SU-DHL-6 (cell line): ENCODE measurements at regions not wholly inside any gene's neighbourhood (a gene's known extent, or its start where the extent isn't known, plus 50 kb on each side); places are given as distances from the start of the nearest gene placed in this dataset.
"Not testable (repeated sequence)": the region's sequence is repeated elsewhere in the genome, so short reads cannot be mapped to it uniquely, and the experiment has no call there.

Experiments used
- H2AFZ ChIP-seq: fragments of 200-600 bp; sonication (generic); 2 replicates; pipeline ENCODE4 v1.6.1; 2014; ENCODE audit warnings: low read depth, mild to moderate bottlenecking, moderate library complexity, mixed read lengths, antibody characterized with exemption, low read length; ENCODE audit not compliant: severe bottlenecking
- H3F3A ChIP-seq: fragments of 200-600 bp; shearing (Covaris generic); 2 replicates; pipeline ENCODE4 v1.6.0; 2016; ENCODE audit warnings: antibody characterized with exemption, mild to moderate bottlenecking; ENCODE audit not compliant: insufficient read depth
- H3K27ac ChIP-seq: fragments of 200-600 bp; sonication (generic); 2 replicates; pipeline ENCODE4 v1.5.1; 2016; ENCODE audit warnings: low read depth, mild to moderate bottlenecking, low read length, moderate library complexity, mixed read lengths
- H3K27me3 ChIP-seq: fragments of 200-600 bp; sonication (generic), shearing (Covaris generic); 2 replicates; pipeline ENCODE4 v1.6.0; 2014; ENCODE audit warnings: mild to moderate bottlenecking, low read length
- H3K36me3 ChIP-seq: fragments of 200-600 bp; sonication (generic); 2 replicates; pipeline ENCODE4 v1.6.1; 2014; ENCODE audit warnings: mild to moderate bottlenecking, low read length, mixed read lengths
- H3K4me2 ChIP-seq: fragments of 300-600, 200-600 bp; shearing (Covaris generic), sonication (generic); 2 replicates; pipeline ENCODE4 v1.6.0; 2014; ENCODE audit warnings: low read length, low read depth, mild to moderate bottlenecking; ENCODE audit not compliant: poor library complexity, severe bottlenecking
- H3K4me3 ChIP-seq: fragments of 200-600 bp; sonication (generic); 2 replicates; pipeline ENCODE4 v1.5.1; 2014; ENCODE audit warnings: antibody characterized with exemption, low read length, mild to moderate bottlenecking, mixed read lengths; ENCODE audit not compliant: insufficient read depth, poor library complexity, severe bottlenecking
- H3K79me2 ChIP-seq: fragments of 200-600 bp; sonication (generic); 2 replicates; pipeline ENCODE4 v1.6.1; 2014; ENCODE audit warnings: mild to moderate bottlenecking, low read length, moderate library complexity; ENCODE audit not compliant: insufficient read depth
- H3K9ac ChIP-seq: fragments of 200-600 bp; sonication (generic); 2 replicates; pipeline ENCODE4 v1.7.0; 2014; ENCODE audit warnings: mild to moderate bottlenecking, low read length
- H3K9me2 ChIP-seq: fragments of 200-600 bp; sonication (generic); replicated peaks from 2 replicates; pipeline ENCODE4 v1.6.1; 2014; ENCODE audit warnings: low read length; ENCODE audit not compliant: insufficient read depth
- H3K9me3 ChIP-seq: fragments of 200-600 bp; sonication (generic); 2 replicates; pipeline ENCODE4 v1.6.1; 2014; ENCODE audit warnings: low read length, mixed read lengths; ENCODE audit not compliant: insufficient read depth
- H4K20me1 ChIP-seq: fragments of 200-600 bp; sonication (generic); 2 replicates; pipeline ENCODE4 v1.6.1; 2014; ENCODE audit warnings: low read depth, mild to moderate bottlenecking, antibody characterized with exemption, low read length, moderate library complexity, mixed read lengths
- EZH2phosphoT487 ChIP-seq: fragments of 200-600 bp; sonication (generic), shearing (Covaris generic); conservative IDR thresholded peaks from 2 replicates; pipeline ENCODE4 v1.6.1; 2018; ENCODE audit warnings: mild to moderate bottlenecking, antibody characterized with exemption, low read length, moderate library complexity, mixed read lengths
- TF ChIP-seq, protein P1 (sequence below): fragments of 200-600 bp; sonication (generic); IDR thresholded peaks from one replicate; pipeline ENCODE4 v1.5.1; 2017; ENCODE audit warnings: antibody characterized with exemption, mild to moderate bottlenecking, low read length, moderate library complexity; ENCODE audit not compliant: insufficient read depth, poor library complexity, severe bottlenecking

DNA sequence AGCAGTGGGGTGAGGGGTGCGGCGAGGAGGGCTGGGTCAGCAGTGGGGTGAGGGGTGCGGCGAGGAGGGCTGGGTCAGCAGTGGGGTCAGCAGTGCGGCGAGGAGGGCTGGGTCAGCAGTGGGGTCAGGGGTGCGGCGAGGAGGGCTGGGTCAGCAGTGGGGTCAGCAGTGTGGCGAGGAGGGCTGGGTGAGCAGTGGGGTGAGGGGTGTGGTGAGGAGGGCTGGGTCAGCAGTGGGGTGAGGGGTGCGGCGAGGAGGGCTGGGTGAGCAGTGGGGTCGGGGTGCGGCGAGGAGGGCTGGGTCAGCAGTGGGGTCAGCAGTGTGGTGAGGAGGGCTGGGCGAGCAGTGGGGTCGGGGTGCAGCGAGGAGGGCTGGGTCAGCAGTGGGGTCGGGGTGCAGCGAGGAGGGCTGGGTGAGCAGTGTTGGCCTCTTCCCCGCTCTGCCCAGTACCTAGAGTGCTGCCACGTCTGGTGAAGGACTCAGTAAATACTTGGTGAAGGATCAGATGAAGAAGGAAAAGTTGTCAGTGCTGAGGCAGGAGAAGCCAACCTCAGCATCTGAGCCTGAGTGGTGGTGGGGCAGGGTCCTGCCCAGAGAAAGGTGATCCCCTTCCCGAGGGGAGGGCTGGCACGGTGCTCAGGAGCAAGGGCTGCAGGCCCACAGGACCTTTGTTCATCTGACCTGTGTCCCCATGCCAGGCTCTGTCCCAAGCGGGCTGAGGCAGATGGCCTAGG, 93.9 kb downstream of the METRNL start:
- H3K4me3 ChIP-seq, H3K9ac ChIP-seq, H3K9me3 ChIP-seq, H3K9me2 ChIP-seq, H3F3A ChIP-seq, H3K79me2 ChIP-seq, H4K20me1 ChIP-seq, H3K27ac ChIP-seq, H3K36me3 ChIP-seq, H3K27me3 ChIP-seq, H3K4me2 ChIP-seq, H2AFZ ChIP-seq: not testable (repeated sequence)

DNA sequence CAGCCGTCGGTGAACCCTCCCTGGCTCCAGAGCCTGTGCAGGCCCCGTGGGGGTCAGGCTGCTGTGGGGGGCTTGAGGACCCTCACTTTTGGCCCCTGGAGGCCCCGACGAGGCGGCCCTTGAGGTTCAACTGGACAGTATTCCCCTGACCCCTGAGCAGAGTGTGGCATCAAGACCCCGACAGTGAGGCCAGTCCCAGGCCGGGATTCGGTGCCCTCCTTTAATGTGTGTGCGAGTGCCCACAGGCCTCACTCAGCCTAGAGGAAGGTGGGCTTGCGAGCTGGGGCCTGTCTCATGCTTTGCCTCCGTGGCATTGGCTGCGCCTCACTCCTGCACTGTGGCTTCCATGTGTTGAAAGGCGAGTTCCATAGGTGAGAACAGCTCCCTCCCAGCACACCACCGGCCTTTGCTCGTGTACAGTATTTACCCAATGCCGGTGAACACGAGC, 94.5 kb downstream of the METRNL start:
- peak overlapping the region; percentile 70; the same call in 1 of the 2 replicates for H3K27ac ChIP-seq
- no peak overlapping the region for H2AFZ ChIP-seq
- no peak overlapping the region for H3K4me3 ChIP-seq

DNA sequence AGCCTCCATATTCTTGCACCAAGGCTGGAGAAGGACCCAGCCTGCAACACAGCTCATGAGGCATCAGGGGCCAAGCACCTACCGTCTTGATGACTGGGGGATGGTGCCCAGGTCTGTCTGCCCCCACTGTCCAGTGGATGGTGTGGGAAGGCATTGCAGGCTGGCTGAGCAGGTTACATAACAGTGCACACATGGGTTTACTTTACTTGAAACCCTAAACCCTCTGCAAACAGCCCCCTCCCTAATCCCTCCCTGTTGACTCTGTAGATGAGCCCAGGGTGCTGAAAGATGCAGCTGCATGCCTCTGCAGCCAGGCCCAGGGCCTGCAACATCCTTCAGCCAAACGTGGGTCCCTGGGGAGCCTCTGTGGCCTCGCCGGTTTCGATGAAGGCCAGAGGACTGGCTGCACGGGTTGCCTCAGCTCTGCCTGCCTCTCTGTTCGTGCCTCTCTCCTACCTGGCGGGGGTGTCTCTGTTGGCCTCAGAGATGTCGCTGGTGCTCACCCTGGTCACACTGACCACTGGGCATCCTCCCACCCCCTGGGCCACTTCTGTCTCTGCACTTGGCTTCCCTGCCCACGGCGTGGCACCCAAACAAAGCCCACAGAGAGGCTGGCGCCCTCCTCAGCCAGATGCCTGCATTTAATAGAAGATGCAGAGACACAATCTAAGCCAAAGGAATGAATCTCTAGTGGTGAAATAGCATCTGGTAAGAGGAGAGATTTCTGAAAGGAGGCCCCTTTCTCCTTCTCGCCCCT, 95.1 kb downstream of the METRNL start:
- H3K79me2 ChIP-seq, result no peaks in the 10 kb centered on the region
- no peak for TF ChIP-seq EZH2phosphoT487
- TF ChIP-seq, protein P1, sequence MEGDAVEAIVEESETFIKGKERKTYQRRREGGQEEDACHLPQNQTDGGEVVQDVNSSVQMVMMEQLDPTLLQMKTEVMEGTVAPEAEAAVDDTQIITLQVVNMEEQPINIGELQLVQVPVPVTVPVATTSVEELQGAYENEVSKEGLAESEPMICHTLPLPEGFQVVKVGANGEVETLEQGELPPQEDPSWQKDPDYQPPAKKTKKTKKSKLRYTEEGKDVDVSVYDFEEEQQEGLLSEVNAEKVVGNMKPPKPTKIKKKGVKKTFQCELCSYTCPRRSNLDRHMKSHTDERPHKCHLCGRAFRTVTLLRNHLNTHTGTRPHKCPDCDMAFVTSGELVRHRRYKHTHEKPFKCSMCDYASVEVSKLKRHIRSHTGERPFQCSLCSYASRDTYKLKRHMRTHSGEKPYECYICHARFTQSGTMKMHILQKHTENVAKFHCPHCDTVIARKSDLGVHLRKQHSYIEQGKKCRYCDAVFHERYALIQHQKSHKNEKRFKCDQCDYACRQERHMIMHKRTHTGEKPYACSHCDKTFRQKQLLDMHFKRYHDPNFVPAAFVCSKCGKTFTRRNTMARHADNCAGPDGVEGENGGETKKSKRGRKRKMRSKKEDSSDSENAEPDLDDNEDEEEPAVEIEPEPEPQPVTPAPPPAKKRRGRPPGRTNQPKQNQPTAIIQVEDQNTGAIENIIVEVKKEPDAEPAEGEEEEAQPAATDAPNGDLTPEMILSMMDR, result no peak
- no peaks in the 10 kb centered on the region for H3F3A ChIP-seq
- H3K27ac ChIP-seq, result peak overlapping the region; percentile 70
- no peaks in the 10 kb centered on the region for H3K9me3 ChIP-seq
- no peaks in the 10 kb centered on the region for H3K27me3 ChIP-seq
- H3K9me2 ChIP-seq, result no peaks in the 10 kb centered on the region
- H3K36me3 ChIP-seq, result no peaks in the 10 kb centered on the region
- H2AFZ ChIP-seq, result no peak overlapping the region
- peak overlapping the region; percentile 30 for H3K9ac ChIP-seq
- H3K4me3 ChIP-seq, result no peak overlapping the region
- H4K20me1 ChIP-seq, result no peaks in the 10 kb centered on the region
- peak overlapping the region; percentile 40 for H3K4me2 ChIP-seq

More for the DNA sequence above, 94.5 kb downstream of the METRNL start:
- Histone ChIP-seq H3K9me2 (no peaks in the 10 kb centered on the region), H3K4me2 (no peak overlapping the region), H3K9me3 (no peaks in the 10 kb centered on the region), H4K20me1 (no peaks in the 10 kb centered on the region), H3F3A (no peaks in the 10 kb centered on the region), H3K9ac (no peak overlapping the region), H3K27me3 (no peaks in the 10 kb centered on the region), H3K79me2 (no peaks in the 10 kb centered on the region), H3K36me3 (no peaks in the 10 kb centered on the region)
- TF ChIP-seq, protein P1, result no peak
- no peak for TF ChIP-seq EZH2phosphoT487
